Gastroesophageal sphincter (tissue), 3 donors: ENCODE measurements at regions not wholly inside any gene's neighbourhood (a gene's known extent, or its start where the extent isn't known, plus 50 kb on each side); places are given as distances from the start of the nearest gene placed in this dataset.

Experiments
- EP300 ChIP-seq: sonication (generic); formaldehyde crosslinking; IDR thresholded peaks from one replicate; pipeline ENCODE4 v1.6.1; 2017; ENCODE audit warnings: antibody characterized with exemption, mild to moderate bottlenecking
- POLR2A ChIP-seq, 2 donors: fragments of 450-650 bp; IDR thresholded peaks; one replicate each; pipeline ENCODE4 v1.6.1; 2017; ENCODE audit warnings: antibody characterized with exemption in 2 of 2, mild to moderate bottlenecking in 2 of 2, moderate library complexity in 1 of 2
- POLR2AphosphoS5 ChIP-seq: sonication (generic); formaldehyde crosslinking; IDR thresholded peaks from one replicate; pipeline ENCODE4 v1.6.1; 2017; ENCODE audit warnings: antibody characterized with exemption
- TF ChIP-seq, protein P1 (sequence below), 4 experiments: fragments of 200-600 bp in 2 of 4; fragments of 450-650 bp in 2 of 4; sonication (generic) in 1 of 4; IDR thresholded peaks; one replicate each; pipeline ENCODE4 v1.5.1; 2017 to 2019; ENCODE audit warnings: antibody characterized with exemption in 4 of 4, mild to moderate bottlenecking in 2 of 4, moderate library complexity in 2 of 4

DNA sequence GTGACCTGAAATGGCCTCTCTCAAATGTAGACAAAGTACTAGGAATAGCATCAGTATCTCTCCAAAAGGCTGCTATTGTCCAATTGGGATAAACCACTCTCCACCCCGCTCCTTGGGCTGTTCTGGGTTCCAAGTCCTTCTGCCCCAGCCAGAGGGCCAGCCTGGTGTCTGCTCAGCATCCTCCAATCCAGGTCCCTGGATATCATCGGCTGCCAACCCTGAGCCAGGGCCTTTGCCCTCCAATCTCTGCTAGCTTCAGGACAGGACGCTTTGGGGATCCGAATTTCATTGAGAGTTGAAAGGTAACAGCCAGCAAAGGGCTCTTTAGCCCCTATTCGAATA is 119.3 kb upstream of the ADPGK start:
- TF ChIP-seq, protein P1, sequence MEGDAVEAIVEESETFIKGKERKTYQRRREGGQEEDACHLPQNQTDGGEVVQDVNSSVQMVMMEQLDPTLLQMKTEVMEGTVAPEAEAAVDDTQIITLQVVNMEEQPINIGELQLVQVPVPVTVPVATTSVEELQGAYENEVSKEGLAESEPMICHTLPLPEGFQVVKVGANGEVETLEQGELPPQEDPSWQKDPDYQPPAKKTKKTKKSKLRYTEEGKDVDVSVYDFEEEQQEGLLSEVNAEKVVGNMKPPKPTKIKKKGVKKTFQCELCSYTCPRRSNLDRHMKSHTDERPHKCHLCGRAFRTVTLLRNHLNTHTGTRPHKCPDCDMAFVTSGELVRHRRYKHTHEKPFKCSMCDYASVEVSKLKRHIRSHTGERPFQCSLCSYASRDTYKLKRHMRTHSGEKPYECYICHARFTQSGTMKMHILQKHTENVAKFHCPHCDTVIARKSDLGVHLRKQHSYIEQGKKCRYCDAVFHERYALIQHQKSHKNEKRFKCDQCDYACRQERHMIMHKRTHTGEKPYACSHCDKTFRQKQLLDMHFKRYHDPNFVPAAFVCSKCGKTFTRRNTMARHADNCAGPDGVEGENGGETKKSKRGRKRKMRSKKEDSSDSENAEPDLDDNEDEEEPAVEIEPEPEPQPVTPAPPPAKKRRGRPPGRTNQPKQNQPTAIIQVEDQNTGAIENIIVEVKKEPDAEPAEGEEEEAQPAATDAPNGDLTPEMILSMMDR (IDR thresholded peaks at IDR 0.05): peak in 1 of 4 experiments; percentile 20
- TF ChIP-seq POLR2A (IDR thresholded peaks at IDR 0.05) (no peak), POLR2AphosphoS5 (no peak), EP300 (no peak)
